ENCODE measurements at regions not wholly inside any gene's neighbourhood (a gene's known extent, or its start where the extent isn't known, plus 50 kb on each side); places are given as distances from the start of the nearest gene placed in this dataset.
A peak's percentile ranks its signal among the peaks of the same experiment; 100 is the strongest.

- no peak for TF ChIP-seq CTCF (IDR thresholded peaks at IDR 0.05)
- H3K36me3 ChIP-seq (ENCODE audit: insufficient read depth in 1 of 2, low read depth in 1 of 2) = no peaks in the 10 kb centered on the region
- peak overlapping the region; percentile 83 for H3K27ac ChIP-seq
- H3K9me3 ChIP-seq = no peaks in the 10 kb centered on the region
- H3K27me3 ChIP-seq (ENCODE audit: insufficient read depth in 3 of 3, low read length in 2 of 3) = no peaks in the 10 kb centered on the region
- DNase-seq (no peak), ATAC-seq (no peak)
- intact Hi-C loops (cut with DNase I) = loop anchor here (10.0 kb wide), 2 partner anchors 140 to 150 kb away; no protein-coding TSS in a partner anchor
- 66 to 93% (median 88%) methylated on average over 2 of the region's 2 CpGs for WGBS, 3 donors
- H3K4me1 ChIP-seq = peaks cover 40% of the 10 kb centered on the region
- no peak overlapping the region for H3K4me3 ChIP-seq
Observed at GRCh38 chr12:67795236-67795635, 146.7 kb downstream of the DYRK2 start.

GRCh38 chr12:67797185-67797741 lies 148.7 kb downstream of the DYRK2 start:
- DNase-seq (peak in 1 of 2 donors; percentile 67), ATAC-seq (peak; percentile 93 to 96 (median 94))
- Histone ChIP-seq H3K4me3 (peak overlapping the region; percentile 11), H3K27ac (peak overlapping the region; percentile 83), H3K9me3 (no peaks in the 10 kb centered on the region), H3K36me3 (ENCODE audit: insufficient read depth in 1 of 2, low read depth in 1 of 2) (no peaks in the 10 kb centered on the region), H3K27me3 (ENCODE audit: insufficient read depth in 3 of 3, low read length in 2 of 3) (no peaks in the 10 kb centered on the region), H3K4me1 (peaks cover 32% of the 10 kb centered on the region)
- 28 to 43% (median 29%) methylated on average over 8 of the region's 8 CpGs for WGBS, 3 donors
- no peak for TF ChIP-seq CTCF (IDR thresholded peaks at IDR 0.05)
- intact Hi-C loops (cut with DNase I) = loop anchor here (10.0 kb wide), 2 partner anchors 142 to 148 kb away; no protein-coding TSS in a partner anchor

- H3K36me3 ChIP-seq (ENCODE audit: insufficient read depth in 1 of 2, low read depth in 1 of 2) = no peaks in the 10 kb centered on the region
- DNase-seq (no peak), ATAC-seq (peak; percentile 31 to 68 (median 56))
- intact Hi-C loops (cut with DNase I) = loop anchor here (10.0 kb wide), 2 partner anchors 143 to 147 kb away; no protein-coding TSS in a partner anchor
- H3K27me3 ChIP-seq (ENCODE audit: insufficient read depth in 3 of 3, low read length in 2 of 3) = no peaks in the 10 kb centered on the region
- no peaks in the 10 kb centered on the region for H3K9me3 ChIP-seq
- H3K4me1 ChIP-seq = peaks cover 27% of the 10 kb centered on the region
- peak overlapping the region; percentile 11 for H3K4me3 ChIP-seq
- TF ChIP-seq CTCF (IDR thresholded peaks at IDR 0.05) = no peak
- peak overlapping the region; percentile 83 for H3K27ac ChIP-seq
Observed at GRCh38 chr12:67797753-67798152, 149.2 kb downstream of the DYRK2 start.

GRCh38 chr12:67798768-67799167 lies 150.2 kb downstream of the DYRK2 start:
- H3K27me3 ChIP-seq (ENCODE audit: insufficient read depth in 3 of 3, low read length in 2 of 3) = no peaks in the 10 kb centered on the region
- H3K4me1 ChIP-seq = peaks cover 26% of the 10 kb centered on the region
- H3K36me3 ChIP-seq (ENCODE audit: insufficient read depth in 1 of 2, low read depth in 1 of 2) = no peaks in the 10 kb centered on the region
- peak overlapping the region; percentile 83 for H3K27ac ChIP-seq
- ATAC-seq (no peak), DNase-seq (no peak)
- no peaks in the 10 kb centered on the region for H3K9me3 ChIP-seq
- no peak for TF ChIP-seq CTCF (IDR thresholded peaks at IDR 0.05)
- WGBS, 3 donors = 20 to 39% (median 25%) methylated on average over 2 of the region's 2 CpGs
- intact Hi-C loops (cut with DNase I) = loop anchor here (10.0 kb wide), 2 partner anchors 144 to 146 kb away; no protein-coding TSS in a partner anchor
- H3K4me3 ChIP-seq = no peak overlapping the region

- Histone ChIP-seq H3K4me3 (no peak overlapping the region), H3K27ac (no peak overlapping the region), H3K9me3 (no peaks in the 10 kb centered on the region), H3K36me3 (ENCODE audit: insufficient read depth in 1 of 2, low read depth in 1 of 2) (no peaks in the 10 kb centered on the region), H3K4me1 (peaks cover 21% of the 10 kb centered on the region), H3K27me3 (ENCODE audit: insufficient read depth in 3 of 3, low read length in 2 of 3) (no peaks in the 10 kb centered on the region)
- no peak for TF ChIP-seq CTCF (IDR thresholded peaks at IDR 0.05)
- intact Hi-C loops (cut with DNase I) = no loop called here
- ATAC-seq (no peak), DNase-seq (no peak)
- 50 to 78% (median 65%) methylated on average over 5 of the region's 5 CpGs for WGBS, 3 donors
Observed at GRCh38 chr12:67802731-67803130, 154.2 kb downstream of the DYRK2 start.

All from psoas muscle (tissue), 7 donors.